ENCODE measurements at regions not wholly inside any gene's neighbourhood (a gene's known extent, or its start where the extent isn't known, plus 50 kb on each side); places are given as distances from the start of the nearest gene placed in this dataset.
"Not testable (repeated sequence)": the region's sequence is repeated elsewhere in the genome, so short reads cannot be mapped to it uniquely, and the experiment has no call there.

- no peak for ATAC-seq
- H3K27me3 Mint-ChIP-seq = peaks cover 30% of the 10 kb centered on the region
- H3K36me3 Mint-ChIP-seq = no peaks in the 10 kb centered on the region
- H3K9me3 Mint-ChIP-seq = no peaks in the 10 kb centered on the region
- no peaks in the 10 kb centered on the region for H3K4me1 Mint-ChIP-seq
- H3K27ac Mint-ChIP-seq = no peak overlapping the region
- no peak overlapping the region for H3K4me3 Mint-ChIP-seq
Observed at GRCh38 chr2:200107514-200108217, 152.3 kb downstream of the MAIP1 start.

GRCh38 chr2:200109421-200109820 is 154.0 kb downstream of the MAIP1 start:
- H3K9me3 Mint-ChIP-seq = no peaks in the 10 kb centered on the region
- H3K4me3 Mint-ChIP-seq = no peak overlapping the region
- ATAC-seq = no peak
- no peaks in the 10 kb centered on the region for H3K4me1 Mint-ChIP-seq
- no peaks in the 10 kb centered on the region for H3K36me3 Mint-ChIP-seq
- H3K27me3 Mint-ChIP-seq = peaks cover 30% of the 10 kb centered on the region
- H3K27ac Mint-ChIP-seq = no peak overlapping the region

- H3K4me1 Mint-ChIP-seq = no peaks in the 10 kb centered on the region
- no peak overlapping the region for H3K27ac Mint-ChIP-seq
- H3K4me3 Mint-ChIP-seq = no peak overlapping the region
- H3K9me3 Mint-ChIP-seq = no peaks in the 10 kb centered on the region
- peaks cover 36% of the 10 kb centered on the region for H3K27me3 Mint-ChIP-seq
- ATAC-seq = no peak
- H3K36me3 Mint-ChIP-seq = no peaks in the 10 kb centered on the region
Observed at GRCh38 chr2:200110381-200110780, 155.0 kb downstream of the MAIP1 start.

GRCh38 chr2:200113016-200113799 is 157.8 kb downstream of the MAIP1 start:
- H3K36me3 Mint-ChIP-seq, H3K4me1 Mint-ChIP-seq, H3K9me3 Mint-ChIP-seq, H3K4me3 Mint-ChIP-seq, ATAC-seq, H3K27ac Mint-ChIP-seq: not testable (repeated sequence)
- peaks cover 24% of the 10 kb centered on the region for H3K27me3 Mint-ChIP-seq

GRCh38 chr2:200119236-200119635 is 163.9 kb downstream of the MAIP1 start:
- H3K27ac Mint-ChIP-seq = no peak overlapping the region
- no peaks in the 10 kb centered on the region for H3K36me3 Mint-ChIP-seq
- H3K9me3 Mint-ChIP-seq = peaks cover 5% of the 10 kb centered on the region
- H3K27me3 Mint-ChIP-seq = peaks cover 16% of the 10 kb centered on the region
- ATAC-seq = no peak
- H3K4me3 Mint-ChIP-seq = no peak overlapping the region
- no peaks in the 10 kb centered on the region for H3K4me1 Mint-ChIP-seq

GRCh38 chr2:200121931-200122330 is 166.5 kb downstream of the MAIP1 start:
- no peaks in the 10 kb centered on the region for H3K4me1 Mint-ChIP-seq
- no peak overlapping the region for H3K4me3 Mint-ChIP-seq
- ATAC-seq = no peak
- H3K27ac Mint-ChIP-seq = no peak overlapping the region
- H3K9me3 Mint-ChIP-seq = peaks cover 9% of the 10 kb centered on the region
- no peaks in the 10 kb centered on the region for H3K36me3 Mint-ChIP-seq
- H3K27me3 Mint-ChIP-seq = peaks cover 3% of the 10 kb centered on the region

GRCh38 chr2:200122683-200123082 is 167.3 kb downstream of the MAIP1 start:
- Mint-ChIP-seq H3K9me3 (peaks cover 9% of the 10 kb centered on the region), H3K4me3 (no peak overlapping the region), H3K27me3 (no peaks in the 10 kb centered on the region), H3K4me1 (no peaks in the 10 kb centered on the region), H3K36me3 (no peaks in the 10 kb centered on the region), H3K27ac (no peak overlapping the region)
- ATAC-seq = no peak

GRCh38 chr2:200124665-200125368 is 169.4 kb downstream of the MAIP1 start:
- not testable (repeated sequence) for ATAC-seq, H3K4me1 Mint-ChIP-seq, H3K27me3 Mint-ChIP-seq, H3K36me3 Mint-ChIP-seq, H3K9me3 Mint-ChIP-seq, H3K4me3 Mint-ChIP-seq, H3K27ac Mint-ChIP-seq

- ATAC-seq = no peak
- peaks cover 7% of the 10 kb centered on the region for H3K9me3 Mint-ChIP-seq
- no peaks in the 10 kb centered on the region for H3K27me3 Mint-ChIP-seq
- H3K27ac Mint-ChIP-seq = no peak overlapping the region
- H3K4me1 Mint-ChIP-seq = no peaks in the 10 kb centered on the region
- H3K36me3 Mint-ChIP-seq = no peaks in the 10 kb centered on the region
- no peak overlapping the region for H3K4me3 Mint-ChIP-seq
Observed at GRCh38 chr2:200125444-200126284, 170.3 kb downstream of the MAIP1 start.

- not testable (repeated sequence) for H3K27ac Mint-ChIP-seq, H3K27me3 Mint-ChIP-seq, H3K4me1 Mint-ChIP-seq, ATAC-seq, H3K9me3 Mint-ChIP-seq, H3K36me3 Mint-ChIP-seq, H3K4me3 Mint-ChIP-seq
Observed at GRCh38 chr2:200126285-200126670, 170.9 kb downstream of the MAIP1 start.

GRCh38 chr2:200126680-200127079 is 171.3 kb downstream of the MAIP1 start:
- not testable (repeated sequence) for ATAC-seq, H3K4me3 Mint-ChIP-seq, H3K9me3 Mint-ChIP-seq, H3K4me1 Mint-ChIP-seq, H3K27ac Mint-ChIP-seq, H3K36me3 Mint-ChIP-seq, H3K27me3 Mint-ChIP-seq

- H3K27ac Mint-ChIP-seq = no peak overlapping the region
- no peaks in the 10 kb centered on the region for H3K36me3 Mint-ChIP-seq
- H3K27me3 Mint-ChIP-seq = no peaks in the 10 kb centered on the region
- no peak for ATAC-seq
- H3K9me3 Mint-ChIP-seq = peaks cover 7% of the 10 kb centered on the region
- no peaks in the 10 kb centered on the region for H3K4me1 Mint-ChIP-seq
- H3K4me3 Mint-ChIP-seq = no peak overlapping the region
Observed at GRCh38 chr2:200127848-200128247, 172.5 kb downstream of the MAIP1 start.

- Mint-ChIP-seq H3K4me3 (no peak overlapping the region), H3K4me1 (no peaks in the 10 kb centered on the region), H3K27me3 (no peaks in the 10 kb centered on the region), H3K27ac (no peak overlapping the region), H3K9me3 (peaks cover 7% of the 10 kb centered on the region), H3K36me3 (no peaks in the 10 kb centered on the region)
- no peak for ATAC-seq
Observed at GRCh38 chr2:200128296-200128695, 172.9 kb downstream of the MAIP1 start.

- Mint-ChIP-seq H3K27me3 (no peaks in the 10 kb centered on the region), H3K27ac (no peak overlapping the region), H3K4me3 (no peak overlapping the region), H3K36me3 (no peaks in the 10 kb centered on the region), H3K4me1 (no peaks in the 10 kb centered on the region), H3K9me3 (peaks cover 4% of the 10 kb centered on the region)
- ATAC-seq = no peak
Observed at GRCh38 chr2:200129721-200130462, 174.5 kb downstream of the MAIP1 start.

All from stimulated activated memory B cell treated with anti-CD40 and anti-IgM and Interleukin-4, amounts not matched to agents 10 μg/mL and 1 μg/mL and 100 μg/mL, for 72 hours (primary cell).